IMR-90 (cell line): ENCODE measurements at regions not wholly inside any gene's neighbourhood (a gene's known extent, or its start where the extent isn't known, plus 50 kb on each side); places are given as distances from the start of the nearest gene placed in this dataset.

Source experiments
- ATAC-seq: fragments of 200-7000 bp; cut with Tn5 transposase; 2 replicates; pipeline ENCODE4 v1.9.1; 2020; ENCODE audit warnings: low read depth, mild to moderate bottlenecking, moderate library complexity
- BruUV-seq: library from RNA; stranded (reverse); fragments of 400-500 nt; replicated peaks from 2 replicates; lab custom pipeline; 2021; lab: Mats Ljungman, UMichigan
- CTCF ChIA-PET: fragments of 300-600 bp; formaldehyde crosslinking; extraction: SDS; loops from one replicate; lab custom pipeline; 2021; ENCODE audit warnings: antibody characterized with exemption; lab: Yijun Ruan, JAX
- POLR2A ChIA-PET: fragments of 300-600 bp; sonication (Branson Sonifier 250); formaldehyde crosslinking; loops from one replicate; lab custom pipeline; 2022; ENCODE audit warnings: antibody characterized with exemption; ENCODE audit not compliant: unreplicated experiment; lab: Charles Lee
- DNase-seq: peaks from one replicate; pipeline ENCODE4 v3.0.0; 2013
- H2AFZ ChIP-seq: replicated peaks from 2 replicates; pipeline ENCODE3; 2013; ENCODE audit warnings: low read length, mild to moderate bottlenecking; ENCODE audit not compliant: poor library complexity
- H2AK5ac ChIP-seq: 2 replicates; pipeline ENCODE4 v1.6.1; 2013; ENCODE audit warnings: low read depth, low read length, inconsistent platforms
- H2AK9ac ChIP-seq: replicated peaks from 2 replicates; pipeline ENCODE3; 2013; ENCODE audit warnings: mild to moderate bottlenecking, low read depth, low read length, moderate library complexity; ENCODE audit not compliant: poor library complexity
- H2BK120ac ChIP-seq: 2 replicates; pipeline ENCODE4 v1.6.1; 2013; ENCODE audit warnings: low read depth, low read length, inconsistent platforms
- H2BK15ac ChIP-seq: 3 replicates; pipeline ENCODE4 v1.6.1; 2013; ENCODE audit warnings: low read depth, low read length, inconsistent platforms
- H2BK20ac ChIP-seq: 2 replicates; pipeline ENCODE4 v1.6.1; 2013; ENCODE audit warnings: low read depth, mild to moderate bottlenecking, inconsistent platforms, low read length, moderate library complexity
- H2BK5ac ChIP-seq: 2 replicates; pipeline ENCODE4 v1.6.1; 2013; ENCODE audit warnings: mild to moderate bottlenecking, low read depth, low read length, inconsistent platforms; ENCODE audit not compliant: poor library complexity, severe bottlenecking
- H3K14ac ChIP-seq: replicated peaks from 2 replicates; pipeline ENCODE4 v1.6.1; 2013; ENCODE audit warnings: low read depth, low read length, inconsistent platforms
- H3K18ac ChIP-seq: 2 replicates; pipeline ENCODE4 v1.6.1; 2013; ENCODE audit warnings: low read depth, low read length, control low read depth
- H3K23ac ChIP-seq: 2 replicates; pipeline ENCODE4 v1.6.1; 2013; ENCODE audit warnings: low read depth, low read length, inconsistent platforms
- H3K27ac ChIP-seq: 2 replicates; pipeline ENCODE4 v1.5.1; 2013; ENCODE audit warnings: mild to moderate bottlenecking, control low read depth, low read length; ENCODE audit not compliant: insufficient read depth
- H3K27me3 ChIP-seq: 2 replicates; pipeline ENCODE4 v1.6.1; 2013; ENCODE audit warnings: low read length; ENCODE audit not compliant: control insufficient read depth, insufficient read depth
- H3K36me3 ChIP-seq: 2 replicates; pipeline ENCODE4 v1.6.1; 2013; ENCODE audit warnings: low read length, mixed read lengths; ENCODE audit not compliant: control insufficient read depth, insufficient read depth
- H3K4ac ChIP-seq: 2 replicates; pipeline ENCODE4 v1.6.1; 2013; ENCODE audit warnings: low read depth, low read length, inconsistent platforms
- H3K4me1 ChIP-seq: 2 replicates; pipeline ENCODE4 v1.6.1; 2013; ENCODE audit warnings: low read length, mixed read lengths; ENCODE audit not compliant: control insufficient read depth, insufficient read depth
- H3K4me2 ChIP-seq: 2 replicates; pipeline ENCODE4 v1.6.1; 2013; ENCODE audit warnings: low read depth, mild to moderate bottlenecking, control low read depth, low read length, moderate library complexity
- H3K4me3 ChIP-seq: 2 replicates; pipeline ENCODE4 v1.5.1; 2013; ENCODE audit warnings: low read depth, mild to moderate bottlenecking, control low read depth, low read length, moderate library complexity; ENCODE audit not compliant: insufficient read depth
- H3K56ac ChIP-seq: 2 replicates; pipeline ENCODE4 v1.6.1; 2013; ENCODE audit warnings: low read length, inconsistent platforms; ENCODE audit not compliant: insufficient read depth; ENCODE audit errors: extremely low read depth
- H3K79me1 ChIP-seq, 2 experiments: 2 replicates each; pipeline ENCODE4 v1.6.1; 2013; ENCODE audit warnings: low read length in 2 of 2, inconsistent platforms in 1 of 2, low read depth in 1 of 2
- H3K9ac ChIP-seq: 2 replicates; pipeline ENCODE4 v1.6.1; 2013; ENCODE audit warnings: low read depth, low read length, control low read depth
- H3K9me1 ChIP-seq: 2 replicates; pipeline ENCODE4 v1.6.1; 2013; ENCODE audit warnings: low read length, inconsistent platforms; ENCODE audit not compliant: insufficient read depth
- H3K9me3 ChIP-seq: 2 replicates; pipeline ENCODE4 v1.6.1; 2013; ENCODE audit warnings: low read length; ENCODE audit not compliant: control insufficient read depth, insufficient read depth
- H4K20me1 ChIP-seq: 2 replicates; pipeline ENCODE4 v1.6.1; 2013; ENCODE audit warnings: low read length, inconsistent platforms; ENCODE audit not compliant: insufficient read depth
- H4K5ac ChIP-seq: 2 replicates; pipeline ENCODE4 v1.6.1; 2013; ENCODE audit warnings: mild to moderate bottlenecking, low read depth, low read length, control low read depth
- H4K8ac ChIP-seq, 2 experiments: 2 replicates each; pipeline ENCODE4 v1.6.1; 2013; ENCODE audit warnings: low read depth in 2 of 2, low read length in 2 of 2, control low read depth in 1 of 2, inconsistent platforms in 1 of 2
- H4K91ac ChIP-seq: 2 replicates; pipeline ENCODE4 v1.6.1; 2013; ENCODE audit warnings: low read depth, low read length, inconsistent platforms; ENCODE audit not compliant: insufficient read depth
- BHLHE40 ChIP-seq: fragments of 150-350 bp; IDR thresholded peaks from 2 replicates; pipeline ENCODE4 v1.6.1; 2016; ENCODE audit warnings: mild to moderate bottlenecking, low read depth, low read length
- CEBPB ChIP-seq: IDR thresholded peaks from 2 replicates; pipeline ENCODE4 v1.6.1; 2012; ENCODE audit warnings: low read depth, low read length, improper control_type of control experiment
- CHD1 ChIP-seq: IDR thresholded peaks from 2 replicates; pipeline ENCODE4 v1.6.1; 2012; ENCODE audit warnings: low read depth, low read length, improper control_type of control experiment
- ELK1 ChIP-seq: fragments of 150-350 bp; IDR thresholded peaks from 2 replicates; pipeline ENCODE4 v1.6.1; 2016; ENCODE audit warnings: low read depth, mild to moderate bottlenecking, low read length, moderate library complexity, borderline replicate concordance
- FOS ChIP-seq: fragments of 150-350 bp; IDR thresholded peaks from 2 replicates; pipeline ENCODE4 v1.6.1; 2016; ENCODE audit warnings: low read depth, low read length
- MAZ ChIP-seq: IDR thresholded peaks from 2 replicates; pipeline ENCODE4 v1.6.1; 2012; ENCODE audit warnings: low read depth, mild to moderate bottlenecking, low read length, improper control_type of control experiment, moderate library complexity, borderline replicate concordance
- MXI1 ChIP-seq: IDR thresholded peaks from 2 replicates; pipeline ENCODE4 v1.6.1; 2012; ENCODE audit warnings: low read depth, mild to moderate bottlenecking, low read length, moderate library complexity, borderline replicate concordance
- RAD21 ChIP-seq: IDR thresholded peaks from 2 replicates; pipeline ENCODE4 v1.6.1; 2012; ENCODE audit warnings: low read length, improper control_type of control experiment
- RFX5 ChIP-seq: IDR thresholded peaks from 2 replicates; pipeline ENCODE4 v1.8.0; 2012; ENCODE audit warnings: low read depth, mild to moderate bottlenecking, low read length, moderate library complexity
- SMC3 ChIP-seq: fragments of 150-350 bp; IDR thresholded peaks from 2 replicates; pipeline ENCODE4 v1.6.1; 2016; ENCODE audit warnings: low read depth, mild to moderate bottlenecking, antibody characterized with exemption, low read length, moderate library complexity
- WGBS, 2 experiments: methylation state at CpG; one replicate each; pipeline versions ENCODE4 v1.1.5 to v1.1.7; 2013; ENCODE audit warnings: missing lambda C conversion rate in 2 of 2; ENCODE audit not compliant: insufficient read length in 1 of 2; ENCODE audit errors: extremely low coverage in 2 of 2; 5-methylcytosine and 5-hydroxymethylcytosine counted together
- dilution Hi-C: fragments of 300-500 bp; cut with HindIII; formaldehyde crosslinking; loops from one replicate; pipeline ENCODE4 v1.14.3; 2018; ENCODE audit warnings: low sequenced_read_pairs; ENCODE audit not compliant: unreplicated experiment
- in situ Hi-C: fragments of 300-500 bp; cut with MboI; formaldehyde crosslinking; loops from 3 replicates; pipeline ENCODE4 v1.14.3; 2019; ENCODE audit warnings: low sequenced_read_pairs, inconsistent platforms, mixed read lengths
- intact Hi-C: fragments of 100-400 bp; cut with micrococcal nuclease; formaldehyde crosslinking; loops from 2 replicates; pipeline ENCODE4 v1.10.0; 2022
- TF ChIP-seq, protein P1 (sequence below): conservative IDR thresholded peaks from 2 replicates; pipeline ENCODE4 v1.5.1; 2012; ENCODE audit warnings: mild to moderate bottlenecking, low read depth, low read length, improper control_type of control experiment
- TF ChIP-seq, protein P2 (sequence below): fragments of 150-350 bp; IDR thresholded peaks from 2 replicates; pipeline ENCODE4 v1.6.1; 2017; ENCODE audit warnings: mild to moderate bottlenecking, antibody characterized with exemption, low read length, low read depth

GRCh38 chr15:62961134-62961533 lies 81.4 kb upstream of the TPM1 start:
- POLR2A ChIA-PET = no interaction called here

More at GRCh38 chr15:62961134-62961533, 81.4 kb upstream of the TPM1 start:
- Histone ChIP-seq H2BK120ac (no peak overlapping the region), H3K27me3 (no peaks in the 10 kb centered on the region; the same call in 1 of the 2 replicates), H3K36me3 (no peaks in the 10 kb centered on the region), H4K5ac (no peak overlapping the region), H2BK20ac (no peak overlapping the region), H2BK15ac (no peak overlapping the region), H2AFZ (no peak overlapping the region), H3K23ac (no peak overlapping the region), H3K9me3 (no peaks in the 10 kb centered on the region), H3K14ac (0 out of 2 replicates have a peak overlapping the region, but pooled peaks have one; percentile 25), H3K79me1 (0 out of 4 replicates have a peak, but pooled peaks cover 0 to 3% of the 10 kb centered on the region in 2 experiments), H3K4me2 (no peak overlapping the region), H3K9ac (no peak overlapping the region), H4K8ac (no peak overlapping the region), H2AK5ac (no peak overlapping the region; the same call in 1 of the 2 replicates), H3K4me3 (no peak overlapping the region), H4K91ac (no peak overlapping the region), H3K4ac (no peak overlapping the region), H3K56ac (no peak overlapping the region), H3K18ac (no peak overlapping the region), H4K20me1 (no peaks in the 10 kb centered on the region), H2BK5ac (no peak overlapping the region), H3K27ac (no peak overlapping the region), H3K9me1 (peaks cover 3% of the 10 kb centered on the region; the same call in 1 of the 2 replicates), H2AK9ac (no peak overlapping the region), H3K4me1 (peaks cover 4% of the 10 kb centered on the region; the same call in 1 of the 2 replicates)
- CTCF ChIA-PET = no interaction called here
- intact Hi-C loops (no loop called here), dilution Hi-C loops (no loop called here), in situ Hi-C loops (no loop called here)
- no TSS peak for BruUV-seq
- DNase-seq = no peak
- no peak for ATAC-seq
- 100% methylated on average over 2 of the region's 9 CpGs; no CpG with 5 or more reads in 1 of the 2 experiments for WGBS, 2 experiments
- TF ChIP-seq RAD21 = no peak
- TF ChIP-seq, protein P1, sequence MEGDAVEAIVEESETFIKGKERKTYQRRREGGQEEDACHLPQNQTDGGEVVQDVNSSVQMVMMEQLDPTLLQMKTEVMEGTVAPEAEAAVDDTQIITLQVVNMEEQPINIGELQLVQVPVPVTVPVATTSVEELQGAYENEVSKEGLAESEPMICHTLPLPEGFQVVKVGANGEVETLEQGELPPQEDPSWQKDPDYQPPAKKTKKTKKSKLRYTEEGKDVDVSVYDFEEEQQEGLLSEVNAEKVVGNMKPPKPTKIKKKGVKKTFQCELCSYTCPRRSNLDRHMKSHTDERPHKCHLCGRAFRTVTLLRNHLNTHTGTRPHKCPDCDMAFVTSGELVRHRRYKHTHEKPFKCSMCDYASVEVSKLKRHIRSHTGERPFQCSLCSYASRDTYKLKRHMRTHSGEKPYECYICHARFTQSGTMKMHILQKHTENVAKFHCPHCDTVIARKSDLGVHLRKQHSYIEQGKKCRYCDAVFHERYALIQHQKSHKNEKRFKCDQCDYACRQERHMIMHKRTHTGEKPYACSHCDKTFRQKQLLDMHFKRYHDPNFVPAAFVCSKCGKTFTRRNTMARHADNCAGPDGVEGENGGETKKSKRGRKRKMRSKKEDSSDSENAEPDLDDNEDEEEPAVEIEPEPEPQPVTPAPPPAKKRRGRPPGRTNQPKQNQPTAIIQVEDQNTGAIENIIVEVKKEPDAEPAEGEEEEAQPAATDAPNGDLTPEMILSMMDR = no peak
- TF ChIP-seq CEBPB = no peak
- TF ChIP-seq, protein P2, sequence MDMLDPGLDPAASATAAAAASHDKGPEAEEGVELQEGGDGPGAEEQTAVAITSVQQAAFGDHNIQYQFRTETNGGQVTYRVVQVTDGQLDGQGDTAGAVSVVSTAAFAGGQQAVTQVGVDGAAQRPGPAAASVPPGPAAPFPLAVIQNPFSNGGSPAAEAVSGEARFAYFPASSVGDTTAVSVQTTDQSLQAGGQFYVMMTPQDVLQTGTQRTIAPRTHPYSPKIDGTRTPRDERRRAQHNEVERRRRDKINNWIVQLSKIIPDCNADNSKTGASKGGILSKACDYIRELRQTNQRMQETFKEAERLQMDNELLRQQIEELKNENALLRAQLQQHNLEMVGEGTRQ = no peak
- no peak for TF ChIP-seq BHLHE40
- no peak for TF ChIP-seq MAZ
- no peak for TF ChIP-seq ELK1
- TF ChIP-seq FOS = no peak
- TF ChIP-seq CHD1 = no peak
- TF ChIP-seq RFX5 = no peak
- TF ChIP-seq SMC3 = no peak
- TF ChIP-seq MXI1 = no peak
